ENCODE measurements at regions not wholly inside any gene's neighbourhood (a gene's known extent, or its start where the extent isn't known, plus 50 kb on each side); places are given as distances from the start of the nearest gene placed in this dataset.

- no peak for TF ChIP-seq SUZ12 (IDR thresholded peaks at IDR 0.05; ENCODE audit: low read length)
- TF ChIP-seq POLR2A (IDR thresholded peaks at IDR 0.05; ENCODE audit: control extremely low read depth in 1 of 2, low read depth in 2 of 2, low read length in 2 of 2), result no peak
- TF ChIP-seq E2F6 (IDR thresholded peaks at IDR 0.05), result no peak
- TF ChIP-seq MAX (IDR thresholded peaks at IDR 0.05), result no peak
- TF ChIP-seq HDAC2 (IDR thresholded peaks at IDR 0.05; ENCODE audit: borderline replicate concordance in 1 of 2, low read depth in 2 of 2, low read length in 2 of 2), result no peak
- no peak for TF ChIP-seq SP1 (IDR thresholded peaks at IDR 0.05; ENCODE audit: low read depth, low read length)
- TF ChIP-seq, protein P1, sequence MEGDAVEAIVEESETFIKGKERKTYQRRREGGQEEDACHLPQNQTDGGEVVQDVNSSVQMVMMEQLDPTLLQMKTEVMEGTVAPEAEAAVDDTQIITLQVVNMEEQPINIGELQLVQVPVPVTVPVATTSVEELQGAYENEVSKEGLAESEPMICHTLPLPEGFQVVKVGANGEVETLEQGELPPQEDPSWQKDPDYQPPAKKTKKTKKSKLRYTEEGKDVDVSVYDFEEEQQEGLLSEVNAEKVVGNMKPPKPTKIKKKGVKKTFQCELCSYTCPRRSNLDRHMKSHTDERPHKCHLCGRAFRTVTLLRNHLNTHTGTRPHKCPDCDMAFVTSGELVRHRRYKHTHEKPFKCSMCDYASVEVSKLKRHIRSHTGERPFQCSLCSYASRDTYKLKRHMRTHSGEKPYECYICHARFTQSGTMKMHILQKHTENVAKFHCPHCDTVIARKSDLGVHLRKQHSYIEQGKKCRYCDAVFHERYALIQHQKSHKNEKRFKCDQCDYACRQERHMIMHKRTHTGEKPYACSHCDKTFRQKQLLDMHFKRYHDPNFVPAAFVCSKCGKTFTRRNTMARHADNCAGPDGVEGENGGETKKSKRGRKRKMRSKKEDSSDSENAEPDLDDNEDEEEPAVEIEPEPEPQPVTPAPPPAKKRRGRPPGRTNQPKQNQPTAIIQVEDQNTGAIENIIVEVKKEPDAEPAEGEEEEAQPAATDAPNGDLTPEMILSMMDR (IDR thresholded peaks at IDR 0.05; ENCODE audit: control extremely low read depth in 1 of 3, insufficient read depth in 1 of 3, low read depth in 1 of 3, low read length in 3 of 3), result no peak
- TF ChIP-seq SIN3A (conservative IDR thresholded peaks at IDR 0.05 in 1 of 2, IDR thresholded peaks at IDR 0.05 in 1 of 2; ENCODE audit: low read depth in 1 of 2, low read length in 2 of 2), result no peak
- TF ChIP-seq EZH2 (IDR thresholded peaks at IDR 0.05; ENCODE audit: low read depth, low read length, severe bottlenecking), result no peak
- no peak for TF ChIP-seq KDM1A (IDR thresholded peaks at IDR 0.05; ENCODE audit: borderline replicate concordance, low read length)
- no peak for TF ChIP-seq RNF2 (IDR thresholded peaks at IDR 0.05; ENCODE audit: borderline replicate concordance, low read depth, low read length, missing control alignments, poor library complexity, severe bottlenecking)
- TF ChIP-seq JUND (IDR thresholded peaks at IDR 0.05; ENCODE audit: low read length), result no peak
- TF ChIP-seq ZNF274 (IDR thresholded peaks at IDR 0.05; ENCODE audit: borderline replicate concordance, extremely low read depth, low read length), result no peak
- TF ChIP-seq SP4 (IDR thresholded peaks at IDR 0.05; ENCODE audit: low read length), result no peak
These were observed 61.1 kb upstream of the BDNF start for GRCh38 chr11:27761356-27761755.
